Motor neuron (in vitro differentiated cells): ENCODE measurements at regions not wholly inside any gene's neighbourhood (a gene's known extent, or its start where the extent isn't known, plus 50 kb on each side); places are given as distances from the start of the nearest gene placed in this dataset.
"Not testable (repeated sequence)": the region's sequence is repeated elsewhere in the genome, so short reads cannot be mapped to it uniquely, and the experiment has no call there.

Experiments
- ATAC-seq, 8 experiments: fragments of 200-7000 bp; cut with Tn5 transposase; replicated peaks in 6 of 8; 2 replicates each; pipeline ENCODE4 v1.8.0; 2021; ENCODE audit warnings: mild to moderate bottlenecking in 8 of 8, moderate library complexity in 8 of 8
- H3K27ac ChIP-seq, 2 donors: fragments of 250-450 bp; sonication (Bioruptor Pico); 2 replicates each; pipeline ENCODE4 v1.9.0; 2021; ENCODE audit warnings: antibody characterized with exemption in 2 of 2, mild to moderate bottlenecking in 2 of 2, moderate library complexity in 1 of 2
- H3K4me1 ChIP-seq, 2 donors: fragments of 250-450 bp; sonication (Bioruptor Pico); replicated peaks in 1 of 2; 2 replicates each; pipeline ENCODE4 v1.6.1; 2021; ENCODE audit warnings: antibody characterized with exemption in 2 of 2, mild to moderate bottlenecking in 2 of 2, moderate library complexity in 1 of 2
- H3K4me3 ChIP-seq, 5 donors: fragments of 250-450 bp; sonication (Bioruptor Pico); 2 replicates each; pipeline ENCODE4 v1.9.0; 2021; ENCODE audit warnings: antibody characterized with exemption in 5 of 5, mild to moderate bottlenecking in 5 of 5, moderate library complexity in 4 of 5
- WGBS, 10 experiments: fragments of 450-650 bp; shearing (Covaris generic); methylation state at CpG; one replicate each; pipeline ENCODE4 v1.0.0; 2022; 5-methylcytosine and 5-hydroxymethylcytosine counted together
- in situ Hi-C, 9 experiments: fragments of 400-800 bp; cut with MboI; loops; one replicate each; pipeline ENCODE4 v1.15.0; 2021; ENCODE audit warnings: low sequenced_read_pairs in 9 of 9, low pct_unique_long_range_greater_than_20kb in 2 of 9; ENCODE audit not compliant: unreplicated experiment in 9 of 9

GRCh38 chr13:34369931-34370330 is 552.0 kb downstream of the RFC3 start:
- H3K4me1 ChIP-seq = no peaks in the 10 kb centered on the region
- WGBS, 10 experiments = 0 to 22% (median 0%) methylated on average over 1 of the region's 1 CpG; no CpG with 5 or more reads in 5 of the 10 experiments
- in situ Hi-C loops = no loop called here
- H3K27ac ChIP-seq = no peak overlapping the region
- H3K4me3 ChIP-seq = no peak overlapping the region
- peak in 3 of 8 experiments; percentile 29 to 67 (median 62) for ATAC-seq

DNA sequence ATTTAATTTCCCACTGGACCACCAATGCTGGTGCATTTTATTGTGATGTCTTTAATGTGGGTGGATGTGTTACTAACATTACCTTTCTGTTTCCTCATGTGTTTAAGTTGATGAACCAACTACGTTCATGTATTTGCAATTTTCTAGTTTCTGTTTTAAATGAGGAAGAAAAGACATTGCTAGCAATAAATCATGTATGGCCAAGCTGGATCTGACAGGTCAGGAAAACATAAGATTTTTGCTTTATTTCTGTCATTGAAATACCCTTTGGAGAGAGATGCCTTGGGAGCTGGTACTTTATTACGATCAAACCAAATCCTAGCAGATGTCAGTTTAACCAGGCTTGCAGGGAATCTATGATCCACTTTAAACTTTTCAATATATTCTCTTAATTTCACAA is 553.2 kb downstream of the RFC3 start:
- Histone ChIP-seq H3K4me3 (no peak overlapping the region), H3K27ac (no peak overlapping the region), H3K4me1 (peaks cover 0 to 4% of the 10 kb centered on the region in 2 donors)
- ATAC-seq = no peak
- 43 to 100% (median 84%) methylated on average over 1 to 2 of the region's 2 CpGs; no CpG with 5 or more reads in 2 of the 10 experiments for WGBS, 10 experiments
- in situ Hi-C loops = no loop called here

DNA sequence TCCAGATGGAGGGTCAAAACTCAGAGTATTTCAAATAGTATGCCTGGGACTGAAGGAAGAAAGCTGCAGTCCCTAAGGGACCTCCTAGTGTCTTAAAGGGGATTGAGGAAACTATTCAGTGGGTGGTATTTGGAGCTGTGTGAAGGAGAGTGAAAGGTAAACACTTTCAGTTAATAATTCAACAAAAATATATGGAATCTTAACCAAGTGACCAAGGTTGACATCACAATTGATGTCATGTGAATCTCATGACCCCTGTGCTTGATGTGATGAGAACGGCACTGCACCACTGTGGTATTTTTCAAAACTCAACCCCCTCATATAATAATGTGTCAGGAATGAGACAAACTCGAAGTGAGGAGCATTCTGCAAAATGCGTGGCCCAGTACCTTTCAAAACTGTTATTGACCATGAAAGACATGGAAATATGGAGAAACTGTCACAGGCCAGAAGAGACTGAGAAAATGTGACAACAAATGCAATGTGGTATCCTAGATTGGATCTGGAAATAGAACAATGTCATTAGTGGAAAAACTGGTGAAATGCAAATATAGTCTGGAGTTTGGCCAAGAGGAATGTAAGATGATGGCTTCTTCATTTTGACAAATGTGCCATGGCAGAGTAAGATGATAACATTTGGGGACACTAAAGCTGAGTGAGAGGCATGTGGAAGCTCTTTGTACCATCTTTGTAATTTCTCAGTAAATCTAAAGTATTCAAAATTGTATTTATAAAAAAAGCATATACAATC is 553.9 kb downstream of the RFC3 start:
- in situ Hi-C loops = no loop called here
- no peak for ATAC-seq
- no peak overlapping the region for H3K4me3 ChIP-seq
- WGBS, 10 experiments = 48 to 100% (median 74%) methylated on average over 1 to 3 of the region's 3 CpGs; no CpG with 5 or more reads in 2 of the 10 experiments
- no peak overlapping the region for H3K27ac ChIP-seq
- H3K4me1 ChIP-seq = peaks cover under 1 to 11% of the 10 kb centered on the region in 2 donors

- in situ Hi-C loops = no loop called here
- H3K4me3 ChIP-seq = no peak overlapping the region
- no peak for ATAC-seq
- WGBS, 10 experiments = 60 to 100% (median 71%) methylated on average over 1 to 4 of the region's 4 CpGs; no CpG with 5 or more reads in 2 of the 10 experiments
- no peak overlapping the region for H3K27ac ChIP-seq
- H3K4me1 ChIP-seq = peaks cover 3 to 11% of the 10 kb centered on the region in 2 donors
These were observed 554.6 kb downstream of the RFC3 start for GRCh38 chr13:34372581-34372980.

GRCh38 chr13:34376483-34376882 is 558.5 kb downstream of the RFC3 start:
- Histone ChIP-seq H3K27ac (no peak overlapping the region), H3K4me1 (peaks cover 6 to 13% of the 10 kb centered on the region in 2 donors), H3K4me3 (no peak overlapping the region)
- ATAC-seq = peak in 3 of 8 experiments; percentile 38 to 49 (median 47)
- in situ Hi-C loops = no loop called here

DNA sequence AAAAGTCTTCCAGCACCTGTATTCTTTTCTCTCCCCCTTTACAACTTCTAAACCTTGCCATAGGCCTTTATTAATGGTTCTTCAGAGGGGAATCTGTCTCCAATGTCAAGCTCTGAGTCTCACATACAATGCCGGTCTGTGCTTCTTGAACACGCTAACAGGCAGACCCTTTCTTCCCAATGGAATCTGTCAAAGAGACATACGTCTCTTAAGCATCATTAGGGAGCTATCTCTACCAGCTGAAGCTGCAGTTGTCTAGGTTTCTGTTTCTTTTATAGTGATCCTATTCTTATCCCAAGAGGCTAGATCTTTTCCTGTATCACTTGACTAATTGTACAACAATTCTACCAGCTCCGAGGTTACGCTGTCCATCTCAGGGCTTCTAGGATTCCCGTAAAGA is 560.8 kb upstream of the NBEA start:
- H3K4me3 ChIP-seq = no peak overlapping the region
- in situ Hi-C loops = no loop called here
- no peak overlapping the region for H3K27ac ChIP-seq
- H3K4me1 ChIP-seq = peaks cover 8 to 15% of the 10 kb centered on the region in 2 donors
- peak in 5 of 8 experiments; percentile 22 to 87 (median 35) for ATAC-seq
- WGBS, 10 experiments = 20 to 96% (median 69%) methylated on average over 1 to 5 of the region's 6 CpGs

DNA sequence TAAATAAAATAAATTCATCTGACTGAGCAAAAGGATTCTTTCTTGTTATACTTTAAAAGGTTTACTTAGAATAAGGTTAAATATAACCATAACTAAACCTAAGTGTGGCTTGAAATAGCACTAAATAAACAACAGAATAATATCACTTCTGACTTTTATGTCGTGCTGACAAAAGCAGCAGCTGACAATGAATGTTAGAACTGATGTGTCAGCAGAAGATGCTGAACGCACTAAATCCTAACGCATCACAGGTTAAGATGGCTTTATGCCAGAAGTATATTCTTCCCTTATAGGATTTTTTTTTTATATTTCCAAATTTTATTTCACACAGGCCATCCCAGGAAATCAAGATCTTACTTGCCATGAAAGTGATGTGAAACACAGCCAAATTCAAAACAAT is 558.3 kb upstream of the NBEA start:
- Histone ChIP-seq H3K27ac (no peak overlapping the region), H3K4me3 (no peak overlapping the region), H3K4me1 (peaks cover 3 to 12% of the 10 kb centered on the region in 2 donors)
- no peak for ATAC-seq
- in situ Hi-C loops = no loop called here
- WGBS, 10 experiments = 40 to 100% (median 74%) methylated on average over 1 to 3 of the region's 3 CpGs; no CpG with 5 or more reads in 1 of the 10 experiments

DNA sequence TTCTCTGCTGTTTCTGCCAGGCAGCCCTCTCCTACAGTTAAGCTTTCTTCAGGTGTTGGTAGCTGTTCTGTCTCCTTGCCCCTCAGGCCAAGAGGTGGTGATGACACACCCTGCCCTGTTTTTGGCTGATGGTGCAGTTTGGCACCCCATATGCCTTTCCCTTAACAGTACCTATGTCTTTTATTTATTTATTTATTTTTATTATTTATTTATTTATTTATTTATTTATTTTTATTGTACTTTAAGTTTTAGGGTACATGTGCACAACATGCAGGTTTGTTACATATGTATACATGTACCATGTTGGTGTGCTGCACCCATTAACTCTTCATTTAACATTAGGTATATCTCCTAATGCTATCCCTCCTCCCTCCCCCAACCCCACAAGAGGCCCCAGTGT is 555.8 kb upstream of the NBEA start:
- peaks cover 3 to 11% of the 10 kb centered on the region in 2 donors for H3K4me1 ChIP-seq
- in situ Hi-C loops, ATAC-seq, H3K27ac ChIP-seq, H3K4me3 ChIP-seq: not testable (repeated sequence)

DNA sequence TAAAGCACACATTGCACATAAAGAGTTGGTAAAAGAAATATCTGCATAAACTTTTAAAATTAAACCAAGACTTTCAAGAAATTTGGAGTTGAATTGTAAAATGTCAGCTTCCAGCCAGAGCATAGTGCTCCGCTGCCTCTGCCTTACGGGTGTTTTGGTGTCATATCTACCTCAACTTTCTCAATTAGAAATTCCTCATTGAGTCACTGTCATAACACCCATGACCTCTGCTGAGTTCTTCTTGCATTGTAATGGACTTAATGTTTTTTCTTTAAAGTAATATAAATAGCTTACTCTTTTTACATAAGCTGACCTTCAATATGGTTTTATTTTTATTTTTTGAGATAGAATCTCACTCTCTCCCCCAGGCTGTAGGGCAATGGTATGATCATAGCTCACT is 551.0 kb upstream of the NBEA start:
- in situ Hi-C loops = no loop called here
- Histone ChIP-seq H3K4me1 (no peaks in the 10 kb centered on the region), H3K27ac (no peak overlapping the region), H3K4me3 (no peak overlapping the region)
- 33 to 100% (median 98%) methylated on average over 1 to 2 of the region's 2 CpGs; no CpG with 5 or more reads in 2 of the 10 experiments for WGBS, 10 experiments
- ATAC-seq = peak in 2 of 8 experiments; percentile 69 to 92

DNA sequence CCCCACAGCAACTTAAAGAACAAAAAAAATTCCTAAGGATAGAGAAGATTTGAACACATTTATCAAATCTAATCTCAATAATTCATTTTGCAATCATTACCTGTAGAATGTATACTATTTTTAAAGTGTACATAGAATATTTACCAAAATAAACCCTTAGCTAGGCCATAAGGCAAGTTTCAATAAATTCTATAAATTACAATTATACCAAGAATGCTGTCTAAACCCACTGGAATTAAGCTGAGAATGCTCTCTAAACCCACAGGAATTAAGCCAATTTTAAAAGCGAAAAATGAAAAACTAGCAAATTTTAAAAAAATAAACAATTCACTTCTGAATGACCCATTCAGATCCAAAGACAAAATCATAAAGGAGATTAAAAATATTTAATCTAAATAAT is 540.4 kb upstream of the NBEA start:
- in situ Hi-C loops = no loop called here
- no peak overlapping the region for H3K27ac ChIP-seq
- 20 to 100% (median 67%) methylated on average over 1 of the region's 1 CpG; no CpG with 5 or more reads in 2 of the 10 experiments for WGBS, 10 experiments
- no peaks in the 10 kb centered on the region for H3K4me1 ChIP-seq
- H3K4me3 ChIP-seq = no peak overlapping the region
- ATAC-seq = no peak

- peak in 7 of 8 experiments; percentile 21 to 92 (median 73) for ATAC-seq
- H3K27ac ChIP-seq = no peak overlapping the region
- in situ Hi-C loops = no loop called here
- WGBS, 10 experiments = 20 to 100% (median 83%) methylated on average over 1 to 4 of the region's 4 CpGs; no CpG with 5 or more reads in 2 of the 10 experiments
- H3K4me1 ChIP-seq = no peaks in the 10 kb centered on the region
- H3K4me3 ChIP-seq = no peak overlapping the region
These were observed 536.5 kb upstream of the NBEA start for GRCh38 chr13:34405410-34406181.

GRCh38 chr13:34408640-34409039 is 533.4 kb upstream of the NBEA start:
- Histone ChIP-seq H3K4me3 (no peak overlapping the region), H3K27ac (no peak overlapping the region), H3K4me1 (no peaks in the 10 kb centered on the region)
- ATAC-seq = no peak
- in situ Hi-C loops = no loop called here
- 10 to 100% (median 84%) methylated on average over 1 to 2 of the region's 2 CpGs; no CpG with 5 or more reads in 2 of the 10 experiments for WGBS, 10 experiments

- no peak overlapping the region for H3K27ac ChIP-seq
- in situ Hi-C loops = no loop called here
- H3K4me1 ChIP-seq = no peaks in the 10 kb centered on the region
- 25 to 97% (median 73%) methylated on average over 2 to 7 of the region's 7 CpGs; no CpG with 5 or more reads in 1 of the 10 experiments for WGBS, 10 experiments
- H3K4me3 ChIP-seq = no peak overlapping the region
- ATAC-seq = no peak
These were observed 532.4 kb upstream of the NBEA start for GRCh38 chr13:34409496-34410182.
